ENCODE measurements at regions not wholly inside any gene's neighbourhood (a gene's known extent, or its start where the extent isn't known, plus 50 kb on each side); places are given as distances from the start of the nearest gene placed in this dataset.

GRCh38 chrX:2608638-2609430 is 82.3 kb upstream of the CD99 start:
- H3K27me3 Mint-ChIP-seq (ENCODE audit: insufficient read depth): no peaks in the 10 kb centered on the region
- H3K36me3 Mint-ChIP-seq (ENCODE audit: low read depth): peaks cover 31% of the 10 kb centered on the region
- H3K9ac ChIP-seq (ENCODE audit: extremely low read depth, low read length, poor library complexity, severe bottlenecking): peak overlapping the region; percentile 64
- H3K4me1 ChIP-seq (ENCODE audit: control insufficient read depth, insufficient read depth, low read length): peaks cover 4% of the 10 kb centered on the region
- H3K36me3 ChIP-seq (ENCODE audit: control insufficient read depth, insufficient read depth, low read length): peaks cover 15% of the 10 kb centered on the region
- H3K9me3 Mint-ChIP-seq: peaks cover 4% of the 10 kb centered on the region
- no peaks in the 10 kb centered on the region for H3K9me3 ChIP-seq (ENCODE audit: control insufficient read depth, low read length)
- TF ChIP-seq CTCF (conservative IDR thresholded peaks at IDR 0.05): no peak
- H3K4me3 ChIP-seq (ENCODE audit: low read length): peak overlapping the region; percentile 90
- peak overlapping the region; percentile 93 for H3K27ac Mint-ChIP-seq
- peak; percentile 94 for DNase-seq
- H3K27ac ChIP-seq (ENCODE audit: low read depth, low read length): no peak overlapping the region
- 0 to 1% methylated on average over 3 to 60 of the region's 63 CpGs for WGBS, 2 experiments (ENCODE audit: insufficient coverage in 1 of 2, insufficient read length in 1 of 2)
- H3K4me1 Mint-ChIP-seq: peaks cover 14% of the 10 kb centered on the region
- H3K27me3 ChIP-seq (ENCODE audit: control insufficient read depth, insufficient read depth, low read length, poor library complexity, severe bottlenecking): no peaks in the 10 kb centered on the region
- H3K4me3 Mint-ChIP-seq: peak overlapping the region; percentile 88

- WGBS, 2 experiments (ENCODE audit: insufficient coverage in 1 of 2, insufficient read length in 1 of 2): 93 to 94% methylated on average over 2 of the region's 2 CpGs
- H3K27ac Mint-ChIP-seq: no peak overlapping the region
These were observed 84.0 kb upstream of the CD99 start for GRCh38 chrX:2607113-2607512.

GRCh38 chrX:2600564-2600963 is 90.5 kb upstream of the CD99 start:
- no peak overlapping the region for H3K27ac Mint-ChIP-seq
- no peak for TF ChIP-seq CTCF (conservative IDR thresholded peaks at IDR 0.05)
- Histone ChIP-seq H3K4me3 (ENCODE audit: low read length) (no peak overlapping the region), H3K36me3 (ENCODE audit: control insufficient read depth, insufficient read depth, low read length) (peaks cover 10% of the 10 kb centered on the region), H3K9me3 (ENCODE audit: control insufficient read depth, low read length) (no peaks in the 10 kb centered on the region), H3K27ac (ENCODE audit: low read depth, low read length) (no peak overlapping the region), H3K27me3 (ENCODE audit: control insufficient read depth, insufficient read depth, low read length, poor library complexity, severe bottlenecking) (no peaks in the 10 kb centered on the region), H3K4me1 (ENCODE audit: control insufficient read depth, insufficient read depth, low read length) (no peaks in the 10 kb centered on the region), H3K9ac (ENCODE audit: extremely low read depth, low read length, poor library complexity, severe bottlenecking) (no peak overlapping the region)
- H3K9me3 Mint-ChIP-seq: no peaks in the 10 kb centered on the region
- H3K4me3 Mint-ChIP-seq: no peak overlapping the region
- 94 to 100% methylated on average over 3 to 6 of the region's 6 CpGs for WGBS, 2 experiments (ENCODE audit: insufficient coverage in 1 of 2, insufficient read length in 1 of 2)
- no peaks in the 10 kb centered on the region for H3K27me3 Mint-ChIP-seq (ENCODE audit: insufficient read depth)
- no peak for DNase-seq
- H3K36me3 Mint-ChIP-seq (ENCODE audit: low read depth): peaks cover 35% of the 10 kb centered on the region
- peaks cover 8% of the 10 kb centered on the region for H3K4me1 Mint-ChIP-seq

More at GRCh38 chrX:2607113-2607512, 84.0 kb upstream of the CD99 start:
- Histone ChIP-seq H3K4me3 (ENCODE audit: low read length) (no peak overlapping the region), H3K27me3 (ENCODE audit: control insufficient read depth, insufficient read depth, low read length, poor library complexity, severe bottlenecking) (no peaks in the 10 kb centered on the region), H3K4me1 (ENCODE audit: control insufficient read depth, insufficient read depth, low read length) (peaks cover 4% of the 10 kb centered on the region), H3K36me3 (ENCODE audit: control insufficient read depth, insufficient read depth, low read length) (peaks cover 5% of the 10 kb centered on the region), H3K9me3 (ENCODE audit: control insufficient read depth, low read length) (no peaks in the 10 kb centered on the region), H3K9ac (ENCODE audit: extremely low read depth, low read length, poor library complexity, severe bottlenecking) (no peak overlapping the region), H3K27ac (ENCODE audit: low read depth, low read length) (no peak overlapping the region)
- no peak for DNase-seq
- peaks cover 14% of the 10 kb centered on the region for H3K4me1 Mint-ChIP-seq
- peak overlapping the region; percentile 0 for H3K4me3 Mint-ChIP-seq
- peaks cover 4% of the 10 kb centered on the region for H3K9me3 Mint-ChIP-seq
- TF ChIP-seq CTCF (conservative IDR thresholded peaks at IDR 0.05): no peak
- H3K36me3 Mint-ChIP-seq (ENCODE audit: low read depth): peaks cover 26% of the 10 kb centered on the region
- H3K27me3 Mint-ChIP-seq (ENCODE audit: insufficient read depth): no peaks in the 10 kb centered on the region

Measured in endodermal cell (in vitro differentiated cells).